GM20000 (cell line): ENCODE measurements at regions not wholly inside any gene's neighbourhood (a gene's known extent, or its start where the extent isn't known, plus 50 kb on each side); places are given as distances from the start of the nearest gene placed in this dataset.

ENCODE experiments used
- DNase-seq: peaks from one replicate; pipeline ENCODE4 v3.0.0; 2012; ENCODE audit warnings: low spot score
- TF ChIP-seq, protein P1 (sequence below): IDR thresholded peaks from 2 replicates; pipeline ENCODE4 v1.5.1; 2012; ENCODE audit warnings: mild to moderate bottlenecking, control low read depth; ENCODE audit errors: extremely low read depth, missing control alignments

DNA sequence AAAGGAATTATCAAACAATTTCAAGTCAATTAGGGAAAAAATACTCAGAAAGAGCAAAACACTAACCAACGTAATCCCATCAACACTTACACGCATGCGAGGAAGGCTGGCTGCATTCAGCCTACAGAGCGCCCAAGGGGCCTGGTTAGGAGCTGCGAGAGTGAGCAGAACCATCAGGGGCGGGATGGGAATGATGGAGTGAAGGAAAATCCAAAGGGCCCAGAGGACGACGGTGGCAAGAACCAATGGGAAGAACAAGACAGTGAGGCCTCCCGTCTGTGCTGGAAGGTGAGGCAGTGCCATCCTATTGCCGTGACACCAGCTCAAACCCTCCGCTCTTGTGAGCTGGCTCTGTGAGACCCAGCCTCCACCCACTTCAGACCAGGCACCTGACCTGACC is 253.0 kb downstream of the IRS2 start:
- TF ChIP-seq, protein P1, sequence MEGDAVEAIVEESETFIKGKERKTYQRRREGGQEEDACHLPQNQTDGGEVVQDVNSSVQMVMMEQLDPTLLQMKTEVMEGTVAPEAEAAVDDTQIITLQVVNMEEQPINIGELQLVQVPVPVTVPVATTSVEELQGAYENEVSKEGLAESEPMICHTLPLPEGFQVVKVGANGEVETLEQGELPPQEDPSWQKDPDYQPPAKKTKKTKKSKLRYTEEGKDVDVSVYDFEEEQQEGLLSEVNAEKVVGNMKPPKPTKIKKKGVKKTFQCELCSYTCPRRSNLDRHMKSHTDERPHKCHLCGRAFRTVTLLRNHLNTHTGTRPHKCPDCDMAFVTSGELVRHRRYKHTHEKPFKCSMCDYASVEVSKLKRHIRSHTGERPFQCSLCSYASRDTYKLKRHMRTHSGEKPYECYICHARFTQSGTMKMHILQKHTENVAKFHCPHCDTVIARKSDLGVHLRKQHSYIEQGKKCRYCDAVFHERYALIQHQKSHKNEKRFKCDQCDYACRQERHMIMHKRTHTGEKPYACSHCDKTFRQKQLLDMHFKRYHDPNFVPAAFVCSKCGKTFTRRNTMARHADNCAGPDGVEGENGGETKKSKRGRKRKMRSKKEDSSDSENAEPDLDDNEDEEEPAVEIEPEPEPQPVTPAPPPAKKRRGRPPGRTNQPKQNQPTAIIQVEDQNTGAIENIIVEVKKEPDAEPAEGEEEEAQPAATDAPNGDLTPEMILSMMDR, result no peak

DNA sequence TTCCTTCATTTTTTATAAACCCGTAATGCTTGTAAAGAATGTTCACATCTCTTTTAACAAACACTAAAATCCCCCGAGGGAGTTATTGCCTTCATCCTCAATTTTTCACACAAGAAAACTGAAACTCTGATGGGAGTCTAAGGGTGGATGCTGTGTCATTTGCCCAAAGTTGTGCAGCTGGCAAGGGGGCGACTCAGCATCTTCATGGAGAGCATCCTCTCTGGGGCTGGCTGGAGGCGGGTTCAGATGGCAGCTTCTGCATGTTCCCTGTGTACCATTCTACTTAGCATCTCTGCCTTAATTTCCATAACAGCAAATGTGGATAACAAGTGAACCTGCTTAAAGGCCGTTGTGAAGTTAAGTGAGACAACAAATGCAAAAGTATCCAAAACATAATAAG is 256.4 kb downstream of the IRS2 start:
- DNase-seq, result no peak
- TF ChIP-seq, protein P1, result no peak

More for the DNA sequence above, 253.0 kb downstream of the IRS2 start:
- no peak for DNase-seq

DNA sequence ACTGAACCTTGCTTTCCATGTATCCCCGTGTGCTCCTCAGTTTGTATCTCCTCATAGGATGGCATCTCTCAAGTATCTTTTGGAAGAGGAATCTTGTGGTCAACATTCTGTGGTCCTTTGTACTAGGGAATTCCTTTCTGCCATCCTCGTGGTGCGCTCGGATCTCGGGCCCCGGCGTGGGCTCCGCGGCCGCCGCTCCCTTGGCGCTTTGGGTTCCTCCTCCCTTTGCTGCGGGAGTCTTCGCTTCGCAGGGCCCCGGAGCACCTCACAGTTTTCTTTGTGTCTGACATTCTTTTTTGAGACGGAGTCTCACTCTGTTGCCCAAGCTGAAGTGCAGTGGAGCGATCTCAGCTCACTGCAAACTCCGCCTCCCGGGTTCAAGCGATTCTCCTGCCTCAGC is 264.7 kb downstream of the IRS2 start:
- TF ChIP-seq, protein P1, result no peak

DNA sequence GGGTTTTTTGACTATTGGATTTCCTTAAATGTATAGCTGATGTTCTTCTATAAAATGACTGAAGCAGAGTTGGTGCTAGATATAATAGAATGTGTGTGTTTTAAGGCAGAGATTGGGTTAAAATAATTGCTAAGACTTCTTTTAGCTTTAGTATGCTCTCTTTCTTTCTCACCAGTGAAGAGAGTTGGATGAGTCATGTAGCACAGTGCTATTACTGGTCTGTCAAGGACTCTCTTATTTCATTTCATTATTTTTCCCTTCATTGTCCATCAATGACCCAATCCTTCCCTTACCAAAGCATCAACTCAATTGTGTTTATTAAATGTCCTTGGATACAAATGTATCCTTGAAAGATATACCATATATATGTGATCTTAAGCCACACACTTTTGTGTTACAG is 268.9 kb downstream of the IRS2 start:
- TF ChIP-seq, protein P1, result no peak
- no peak for DNase-seq

More for the DNA sequence above, 264.7 kb downstream of the IRS2 start:
- no peak for DNase-seq

DNA sequence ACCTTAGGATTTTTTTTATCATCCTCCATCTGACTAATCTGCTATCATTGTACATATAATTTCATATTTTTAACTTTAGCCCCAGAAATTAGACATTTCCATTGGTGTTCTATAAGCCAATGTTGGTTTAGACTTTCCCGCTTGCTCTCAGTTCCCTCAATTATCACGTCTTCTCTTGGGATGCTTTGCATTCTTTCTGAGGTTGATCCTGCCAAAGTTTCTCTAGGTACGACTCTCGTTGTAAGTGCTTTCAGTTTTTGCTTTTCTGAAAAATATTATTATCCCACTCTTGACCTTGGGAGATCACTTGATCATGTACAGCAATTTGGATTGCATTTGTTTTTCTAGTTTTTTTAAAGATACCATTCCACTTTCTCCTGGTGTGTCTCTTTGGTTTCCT is 270.2 kb downstream of the IRS2 start:
- TF ChIP-seq, protein P1, result no peak
- no peak for DNase-seq

DNA sequence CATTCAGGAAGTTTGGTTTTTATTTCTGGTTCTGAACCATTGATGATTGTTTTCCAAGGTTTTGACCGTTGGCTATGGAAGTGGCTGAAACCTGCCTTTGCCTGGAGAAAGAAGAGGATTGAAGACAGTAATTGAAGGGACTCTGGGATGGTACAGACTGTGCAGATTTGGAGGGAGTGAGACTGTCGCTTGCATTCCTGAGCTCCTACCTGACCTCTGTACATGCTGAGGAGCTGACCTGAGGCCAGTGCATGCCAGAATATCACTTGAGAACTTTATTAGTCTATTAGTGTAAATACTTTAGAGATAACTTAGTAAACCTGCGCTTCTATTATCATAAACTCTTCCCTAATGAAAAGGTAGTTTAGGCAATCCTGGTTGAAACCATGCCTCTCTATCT is 276.4 kb downstream of the IRS2 start:
- no peak for DNase-seq
- TF ChIP-seq, protein P1, result no peak

DNA sequence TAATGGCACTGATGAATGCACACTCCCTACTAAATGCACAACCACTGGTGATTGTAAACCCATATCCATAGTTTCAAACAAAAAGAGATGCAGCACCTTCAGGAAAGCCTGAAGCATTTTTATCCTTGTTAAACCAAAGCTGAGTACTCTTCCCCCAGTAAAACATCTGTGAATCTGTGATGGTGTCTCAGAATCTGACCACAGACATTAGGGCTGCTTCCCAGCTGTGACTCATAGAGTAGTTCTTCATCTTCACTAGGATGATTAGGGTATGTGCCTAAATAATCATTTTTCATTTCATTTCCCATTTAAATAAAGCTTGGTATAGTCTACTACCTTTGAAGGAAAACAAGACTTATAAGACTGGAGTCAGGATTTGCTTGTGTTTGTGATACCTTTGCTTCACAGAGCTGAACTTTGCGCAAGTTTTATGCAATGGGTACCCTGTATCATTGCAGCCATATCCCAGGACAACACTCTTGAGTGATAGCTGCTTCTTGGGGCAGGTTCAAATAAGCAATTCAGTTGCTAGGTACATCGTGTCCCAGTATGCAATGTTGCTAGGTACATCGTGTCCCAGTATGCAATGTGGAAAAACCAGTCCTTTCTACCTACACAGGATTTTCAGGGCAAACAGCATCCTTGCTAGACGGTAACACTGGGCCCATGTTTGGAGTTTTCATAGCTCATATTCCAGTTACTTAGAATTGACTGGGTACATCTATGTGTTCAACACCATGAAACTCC is 277.1 kb downstream of the IRS2 start:
- TF ChIP-seq, protein P1, result no peak
- no peak for DNase-seq
